Erythroblast (primary cell): ENCODE measurements at regions not wholly inside any gene's neighbourhood (a gene's known extent, or its start where the extent isn't known, plus 50 kb on each side); places are given as distances from the start of the nearest gene placed in this dataset.

Experiments used
- GATA1 ChIP-seq: IDR thresholded peaks from 2 replicates; pipeline ENCODE4 v1.6.1; 2011; ENCODE audit warnings: low read depth, mild to moderate bottlenecking, control low read depth, low read length, moderate library complexity
- POLR2A ChIP-seq: IDR thresholded peaks from 2 replicates; pipeline ENCODE4 v1.6.1; 2011; ENCODE audit warnings: mild to moderate bottlenecking, low read length

DNA sequence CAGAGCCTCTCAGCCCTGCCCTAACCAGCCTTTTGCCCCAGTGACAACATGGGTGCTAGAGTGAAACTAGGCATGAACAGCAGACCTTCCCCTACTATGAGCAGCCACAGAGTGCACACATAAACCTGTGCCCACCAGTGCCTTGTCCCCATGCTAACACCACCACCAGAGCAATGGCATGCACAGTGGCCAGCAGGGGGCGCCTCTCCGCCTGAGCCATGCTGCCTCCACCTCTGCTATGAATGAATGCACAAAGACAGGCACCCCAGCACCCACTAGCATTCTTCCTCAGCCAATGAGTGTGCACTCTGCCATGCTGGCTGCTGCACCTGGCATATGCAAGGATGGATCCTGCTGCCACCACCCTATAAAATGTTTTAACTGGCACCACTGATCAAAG, 286.9 kb upstream of the FGF16 start:
- TF ChIP-seq POLR2A (no peak), GATA1 (no peak)
